ENCODE measurements at regions not wholly inside any gene's neighbourhood (a gene's known extent, or its start where the extent isn't known, plus 50 kb on each side); places are given as distances from the start of the nearest gene placed in this dataset.

GRCh38 chr14:52121441-52121840 lies 52.6 kb upstream of the NID2 start:
- TF ChIP-seq EZH2phosphoT487 (IDR thresholded peaks at IDR 0.05; ENCODE audit: borderline replicate concordance) (no peak), CTCF (conservative IDR thresholded peaks at IDR 0.05; ENCODE audit: low read length) (no peak)
- Histone ChIP-seq H4K20me1 (ENCODE audit: insufficient read depth, low read length, poor library complexity, severe bottlenecking) (no peaks in the 10 kb centered on the region), H3K4me1 (ENCODE audit: insufficient read depth, low read length, poor library complexity, severe bottlenecking) (peaks cover 18% of the 10 kb centered on the region), H2AFZ (ENCODE audit: low read length) (no peak overlapping the region), H3K79me2 (ENCODE audit: insufficient read depth, low read length) (no peaks in the 10 kb centered on the region), H3K36me3 (ENCODE audit: insufficient read depth, low read length) (no peaks in the 10 kb centered on the region), H3F3A (ENCODE audit: low read depth) (0 out of 2 replicates have a peak, but pooled peaks cover 2% of the 10 kb centered on the region), H3K27me3 (ENCODE audit: insufficient read depth, low read length, poor library complexity, severe bottlenecking) (no peaks in the 10 kb centered on the region), H3K9ac (ENCODE audit: low read depth, low read length, poor library complexity, severe bottlenecking) (no peak overlapping the region), H3K9me2 (replicated peaks; ENCODE audit: low read depth, low read length) (no peaks in the 10 kb centered on the region), H3K9me3 (ENCODE audit: insufficient read depth, low read depth, low read length) (no peaks in the 10 kb centered on the region), H3K4me2 (ENCODE audit: low read depth, low read length, poor library complexity, severe bottlenecking) (no peak overlapping the region), H3K4me3 (ENCODE audit: low read length, poor library complexity, severe bottlenecking) (no peak overlapping the region)

DNA sequence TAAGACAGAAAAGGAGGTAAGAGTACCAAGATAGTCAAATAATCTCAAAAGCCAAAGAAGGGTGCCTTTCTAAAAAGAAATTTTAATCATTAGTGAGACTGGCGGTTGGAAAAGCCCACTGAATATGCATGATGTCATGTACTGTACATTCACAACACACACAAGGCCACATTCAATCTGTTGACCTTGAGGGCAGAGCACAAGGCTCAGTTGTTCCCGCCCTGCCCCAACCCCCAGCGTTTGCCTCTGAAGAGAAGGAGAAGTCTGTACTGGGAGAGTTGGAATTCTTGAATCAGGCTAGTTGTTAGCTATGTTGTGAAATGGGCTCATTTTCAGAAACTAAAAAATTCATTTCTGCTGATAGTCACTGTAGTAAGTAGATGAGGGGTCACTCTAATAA lies 50.2 kb upstream of the NID2 start:
- no peaks in the 10 kb centered on the region for H3K9me2 ChIP-seq (replicated peaks; ENCODE audit: low read depth, low read length)
- no peaks in the 10 kb centered on the region for H3K27me3 ChIP-seq (ENCODE audit: insufficient read depth, low read length, poor library complexity, severe bottlenecking)
- no peak overlapping the region for H3K9ac ChIP-seq (ENCODE audit: low read depth, low read length, poor library complexity, severe bottlenecking)
- no peak for TF ChIP-seq CTCF (conservative IDR thresholded peaks at IDR 0.05; ENCODE audit: low read length)
- TF ChIP-seq EZH2phosphoT487 (IDR thresholded peaks at IDR 0.05; ENCODE audit: borderline replicate concordance): no peak
- H2AFZ ChIP-seq (ENCODE audit: low read length): no peak overlapping the region
- H3K4me2 ChIP-seq (ENCODE audit: low read depth, low read length, poor library complexity, severe bottlenecking): no peak overlapping the region
- H3K79me2 ChIP-seq (ENCODE audit: insufficient read depth, low read length): no peaks in the 10 kb centered on the region
- peaks cover 10% of the 10 kb centered on the region for H3K4me1 ChIP-seq (ENCODE audit: insufficient read depth, low read length, poor library complexity, severe bottlenecking)
- no peaks in the 10 kb centered on the region for H3K9me3 ChIP-seq (ENCODE audit: insufficient read depth, low read depth, low read length)
- no peak overlapping the region for H3K4me3 ChIP-seq (ENCODE audit: low read length, poor library complexity, severe bottlenecking)
- H4K20me1 ChIP-seq (ENCODE audit: insufficient read depth, low read length, poor library complexity, severe bottlenecking): no peaks in the 10 kb centered on the region
- 0 out of 2 replicates have a peak, but pooled peaks cover 2% of the 10 kb centered on the region for H3F3A ChIP-seq (ENCODE audit: low read depth)
- no peaks in the 10 kb centered on the region for H3K36me3 ChIP-seq (ENCODE audit: insufficient read depth, low read length)
